IMR-90 (cell line): ENCODE measurements at regions not wholly inside any gene's neighbourhood (a gene's known extent, or its start where the extent isn't known, plus 50 kb on each side); places are given as distances from the start of the nearest gene placed in this dataset.

Experiments used
- ATAC-seq: fragments of 200-7000 bp; cut with Tn5 transposase; 2 replicates; pipeline ENCODE4 v1.9.1; 2020; ENCODE audit warnings: low read depth, mild to moderate bottlenecking, moderate library complexity
- BruUV-seq: library from RNA; stranded (reverse); fragments of 400-500 nt; replicated peaks from 2 replicates; lab custom pipeline; 2021; lab: Mats Ljungman, UMichigan
- CTCF ChIA-PET: fragments of 300-600 bp; formaldehyde crosslinking; extraction: SDS; loops from one replicate; lab custom pipeline; 2021; ENCODE audit warnings: antibody characterized with exemption; lab: Yijun Ruan, JAX
- POLR2A ChIA-PET: fragments of 300-600 bp; sonication (Branson Sonifier 250); formaldehyde crosslinking; loops from one replicate; lab custom pipeline; 2022; ENCODE audit warnings: antibody characterized with exemption; ENCODE audit not compliant: unreplicated experiment; lab: Charles Lee
- DNase-seq: peaks from one replicate; pipeline ENCODE4 v3.0.0; 2013
- H2AFZ ChIP-seq: replicated peaks from 2 replicates; pipeline ENCODE3; 2013; ENCODE audit warnings: low read length, mild to moderate bottlenecking; ENCODE audit not compliant: poor library complexity
- H2AK5ac ChIP-seq: 2 replicates; pipeline ENCODE4 v1.6.1; 2013; ENCODE audit warnings: low read depth, low read length, inconsistent platforms
- H2AK9ac ChIP-seq: replicated peaks from 2 replicates; pipeline ENCODE3; 2013; ENCODE audit warnings: mild to moderate bottlenecking, low read depth, low read length, moderate library complexity; ENCODE audit not compliant: poor library complexity
- H2BK120ac ChIP-seq: 2 replicates; pipeline ENCODE4 v1.6.1; 2013; ENCODE audit warnings: low read depth, low read length, inconsistent platforms
- H2BK15ac ChIP-seq: 3 replicates; pipeline ENCODE4 v1.6.1; 2013; ENCODE audit warnings: low read depth, low read length, inconsistent platforms
- H2BK20ac ChIP-seq: 2 replicates; pipeline ENCODE4 v1.6.1; 2013; ENCODE audit warnings: low read depth, mild to moderate bottlenecking, inconsistent platforms, low read length, moderate library complexity
- H2BK5ac ChIP-seq: 2 replicates; pipeline ENCODE4 v1.6.1; 2013; ENCODE audit warnings: mild to moderate bottlenecking, low read depth, low read length, inconsistent platforms; ENCODE audit not compliant: poor library complexity, severe bottlenecking
- H3K14ac ChIP-seq: replicated peaks from 2 replicates; pipeline ENCODE4 v1.6.1; 2013; ENCODE audit warnings: low read depth, low read length, inconsistent platforms
- H3K18ac ChIP-seq: 2 replicates; pipeline ENCODE4 v1.6.1; 2013; ENCODE audit warnings: low read depth, low read length, control low read depth
- H3K23ac ChIP-seq: 2 replicates; pipeline ENCODE4 v1.6.1; 2013; ENCODE audit warnings: low read depth, low read length, inconsistent platforms
- H3K27ac ChIP-seq: 2 replicates; pipeline ENCODE4 v1.5.1; 2013; ENCODE audit warnings: mild to moderate bottlenecking, control low read depth, low read length; ENCODE audit not compliant: insufficient read depth
- H3K27me3 ChIP-seq: 2 replicates; pipeline ENCODE4 v1.6.1; 2013; ENCODE audit warnings: low read length; ENCODE audit not compliant: control insufficient read depth, insufficient read depth
- H3K36me3 ChIP-seq: 2 replicates; pipeline ENCODE4 v1.6.1; 2013; ENCODE audit warnings: low read length, mixed read lengths; ENCODE audit not compliant: control insufficient read depth, insufficient read depth
- H3K4ac ChIP-seq: 2 replicates; pipeline ENCODE4 v1.6.1; 2013; ENCODE audit warnings: low read depth, low read length, inconsistent platforms
- H3K4me1 ChIP-seq: 2 replicates; pipeline ENCODE4 v1.6.1; 2013; ENCODE audit warnings: low read length, mixed read lengths; ENCODE audit not compliant: control insufficient read depth, insufficient read depth
- H3K4me2 ChIP-seq: 2 replicates; pipeline ENCODE4 v1.6.1; 2013; ENCODE audit warnings: low read depth, mild to moderate bottlenecking, control low read depth, low read length, moderate library complexity
- H3K4me3 ChIP-seq: 2 replicates; pipeline ENCODE4 v1.5.1; 2013; ENCODE audit warnings: low read depth, mild to moderate bottlenecking, control low read depth, low read length, moderate library complexity; ENCODE audit not compliant: insufficient read depth
- H3K56ac ChIP-seq: 2 replicates; pipeline ENCODE4 v1.6.1; 2013; ENCODE audit warnings: low read length, inconsistent platforms; ENCODE audit not compliant: insufficient read depth; ENCODE audit errors: extremely low read depth
- H3K79me1 ChIP-seq, 2 experiments: 2 replicates each; pipeline ENCODE4 v1.6.1; 2013; ENCODE audit warnings: low read length in 2 of 2, inconsistent platforms in 1 of 2, low read depth in 1 of 2
- H3K9ac ChIP-seq: 2 replicates; pipeline ENCODE4 v1.6.1; 2013; ENCODE audit warnings: low read depth, low read length, control low read depth
- H3K9me1 ChIP-seq: 2 replicates; pipeline ENCODE4 v1.6.1; 2013; ENCODE audit warnings: low read length, inconsistent platforms; ENCODE audit not compliant: insufficient read depth
- H3K9me3 ChIP-seq: 2 replicates; pipeline ENCODE4 v1.6.1; 2013; ENCODE audit warnings: low read length; ENCODE audit not compliant: control insufficient read depth, insufficient read depth
- H4K20me1 ChIP-seq: 2 replicates; pipeline ENCODE4 v1.6.1; 2013; ENCODE audit warnings: low read length, inconsistent platforms; ENCODE audit not compliant: insufficient read depth
- H4K5ac ChIP-seq: 2 replicates; pipeline ENCODE4 v1.6.1; 2013; ENCODE audit warnings: mild to moderate bottlenecking, low read depth, low read length, control low read depth
- H4K8ac ChIP-seq, 2 experiments: 2 replicates each; pipeline ENCODE4 v1.6.1; 2013; ENCODE audit warnings: low read depth in 2 of 2, low read length in 2 of 2, control low read depth in 1 of 2, inconsistent platforms in 1 of 2
- H4K91ac ChIP-seq: 2 replicates; pipeline ENCODE4 v1.6.1; 2013; ENCODE audit warnings: low read depth, low read length, inconsistent platforms; ENCODE audit not compliant: insufficient read depth
- MAFK ChIP-seq: IDR thresholded peaks from 2 replicates; pipeline ENCODE4 v1.6.1; 2012; ENCODE audit warnings: low read depth, low read length, improper control_type of control experiment
- MAZ ChIP-seq: IDR thresholded peaks from 2 replicates; pipeline ENCODE4 v1.6.1; 2012; ENCODE audit warnings: low read depth, mild to moderate bottlenecking, low read length, improper control_type of control experiment, moderate library complexity, borderline replicate concordance
- MXI1 ChIP-seq: IDR thresholded peaks from 2 replicates; pipeline ENCODE4 v1.6.1; 2012; ENCODE audit warnings: low read depth, mild to moderate bottlenecking, low read length, moderate library complexity, borderline replicate concordance
- RAD21 ChIP-seq: IDR thresholded peaks from 2 replicates; pipeline ENCODE4 v1.6.1; 2012; ENCODE audit warnings: low read length, improper control_type of control experiment
- RCOR1 ChIP-seq: IDR thresholded peaks from 2 replicates; pipeline ENCODE4 v1.6.1; 2012; ENCODE audit warnings: mild to moderate bottlenecking, low read length, improper control_type of control experiment; ENCODE audit not compliant: insufficient replicate concordance
- WGBS, 2 experiments: methylation state at CpG; one replicate each; pipeline versions ENCODE4 v1.1.5 to v1.1.7; 2013; ENCODE audit warnings: missing lambda C conversion rate in 2 of 2; ENCODE audit not compliant: insufficient read length in 1 of 2; ENCODE audit errors: extremely low coverage in 2 of 2; 5-methylcytosine and 5-hydroxymethylcytosine counted together
- dilution Hi-C: fragments of 300-500 bp; cut with HindIII; formaldehyde crosslinking; loops from one replicate; pipeline ENCODE4 v1.14.3; 2018; ENCODE audit warnings: low sequenced_read_pairs; ENCODE audit not compliant: unreplicated experiment
- in situ Hi-C: fragments of 300-500 bp; cut with MboI; formaldehyde crosslinking; loops from 3 replicates; pipeline ENCODE4 v1.14.3; 2019; ENCODE audit warnings: low sequenced_read_pairs, inconsistent platforms, mixed read lengths
- intact Hi-C: fragments of 100-400 bp; cut with micrococcal nuclease; formaldehyde crosslinking; loops from 2 replicates; pipeline ENCODE4 v1.10.0; 2022

DNA sequence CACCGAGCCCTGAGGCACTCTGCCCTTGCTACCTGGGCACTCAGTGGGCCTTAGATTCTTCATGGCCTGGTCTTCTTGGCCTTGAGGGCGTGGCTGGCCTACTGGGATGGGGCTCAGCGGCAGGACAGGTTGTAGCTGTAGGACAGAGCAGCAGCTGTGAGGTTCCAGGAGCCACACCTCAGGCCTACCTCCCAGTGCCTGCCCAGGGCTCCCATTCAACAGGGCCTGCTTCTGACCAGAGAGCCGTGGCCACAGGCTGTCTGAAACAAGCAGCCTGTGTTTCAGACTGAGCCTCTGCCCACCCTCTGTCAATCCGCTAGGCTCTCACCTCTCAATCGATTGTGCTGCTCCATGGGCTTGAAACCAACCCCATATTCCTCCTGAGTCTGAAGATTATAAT lies 928.0 kb upstream of the ZNF722 start:
- H3K4ac ChIP-seq = no peak overlapping the region
- ChIA-PET CTCF (no interaction called here), POLR2A (no interaction called here)
- H4K20me1 ChIP-seq = no peaks in the 10 kb centered on the region
- H3K9ac ChIP-seq = no peak overlapping the region
- intact Hi-C loops = no loop called here
- H2BK5ac ChIP-seq = no peak overlapping the region
- H4K5ac ChIP-seq = no peak overlapping the region
- H3K9me3 ChIP-seq = peaks cover 31% of the 10 kb centered on the region; the same call in 1 of the 2 replicates
- H2AK5ac ChIP-seq = no peak overlapping the region
- no peak overlapping the region for H3K4me2 ChIP-seq
- H2BK20ac ChIP-seq = no peak overlapping the region
- in situ Hi-C loops = no loop called here
- no peak overlapping the region for H3K14ac ChIP-seq
- BruUV-seq = no TSS peak
- H2AK9ac ChIP-seq = no peak overlapping the region
- no peak overlapping the region for H2AFZ ChIP-seq
- H3K18ac ChIP-seq = no peak overlapping the region
- no peak for TF ChIP-seq MAZ
- no peak for TF ChIP-seq RAD21
- TF ChIP-seq MAFK = no peak
- no peak for TF ChIP-seq MXI1
- no peak for TF ChIP-seq RCOR1
- no peaks in the 10 kb centered on the region for H3K4me1 ChIP-seq
- no peak overlapping the region for H3K56ac ChIP-seq
- H2BK15ac ChIP-seq = no peak overlapping the region
- H3K23ac ChIP-seq = no peak overlapping the region
- no peaks in the 10 kb centered on the region for H3K79me1 ChIP-seq
- ATAC-seq (no peak), DNase-seq (no peak)
- no peak overlapping the region for H3K27ac ChIP-seq
- WGBS, 2 experiments = 20% methylated on average over 2 of the region's 6 CpGs; no CpG with 5 or more reads in 1 of the 2 experiments
- dilution Hi-C loops = no loop called here
- no peak overlapping the region for H4K91ac ChIP-seq
- no peak overlapping the region for H4K8ac ChIP-seq
- H3K9me1 ChIP-seq = no peaks in the 10 kb centered on the region
- H2BK120ac ChIP-seq = no peak overlapping the region
- no peaks in the 10 kb centered on the region for H3K36me3 ChIP-seq
- H3K27me3 ChIP-seq = no peaks in the 10 kb centered on the region
- no peak overlapping the region for H3K4me3 ChIP-seq
